ENCODE measurements at regions not wholly inside any gene's neighbourhood (a gene's known extent, or its start where the extent isn't known, plus 50 kb on each side); places are given as distances from the start of the nearest gene placed in this dataset.
A peak's percentile ranks its signal among the peaks of the same experiment; 100 is the strongest.

GRCh38 chr4:96025011-96025410 lies 185.1 kb downstream of the PDHA2 start:
- no peak overlapping the region for H3K27ac ChIP-seq
- TF ChIP-seq ZFX (IDR thresholded peaks at IDR 0.05; ENCODE audit: borderline replicate concordance) (no peak), CTCF (IDR thresholded peaks at IDR 0.05) (no peak)

GRCh38 chr4:96035727-96036126 lies 195.8 kb downstream of the PDHA2 start:
- peak; percentile 63 for TF ChIP-seq CTCF (IDR thresholded peaks at IDR 0.05)
- TF ChIP-seq ZFX (IDR thresholded peaks at IDR 0.05; ENCODE audit: borderline replicate concordance) = no peak
- no peak overlapping the region for H3K27ac ChIP-seq

GRCh38 chr4:96036781-96037180 lies 196.9 kb downstream of the PDHA2 start:
- TF ChIP-seq ZFX (IDR thresholded peaks at IDR 0.05; ENCODE audit: borderline replicate concordance) = no peak
- TF ChIP-seq CTCF (IDR thresholded peaks at IDR 0.05) = no peak

GRCh38 chr4:96037705-96038104 lies 197.8 kb downstream of the PDHA2 start:
- TF ChIP-seq CTCF (IDR thresholded peaks at IDR 0.05) = no peak
- no peak for TF ChIP-seq ZFX (IDR thresholded peaks at IDR 0.05; ENCODE audit: borderline replicate concordance)
- H3K27ac ChIP-seq = no peak overlapping the region

More at GRCh38 chr4:96036781-96037180, 196.9 kb downstream of the PDHA2 start:
- H3K27ac ChIP-seq = no peak overlapping the region

- TF ChIP-seq CTCF (IDR thresholded peaks at IDR 0.05) (no peak), ZFX (IDR thresholded peaks at IDR 0.05; ENCODE audit: borderline replicate concordance) (no peak)
- no peak overlapping the region for H3K27ac ChIP-seq
These were observed 199.3 kb downstream of the PDHA2 start for GRCh38 chr4:96039217-96039616.

- TF ChIP-seq ZFX (IDR thresholded peaks at IDR 0.05; ENCODE audit: borderline replicate concordance) = no peak
- TF ChIP-seq CTCF (IDR thresholded peaks at IDR 0.05) = no peak
- no peak overlapping the region for H3K27ac ChIP-seq
These were observed 200.0 kb downstream of the PDHA2 start for GRCh38 chr4:96039803-96040436.

- H3K27ac ChIP-seq = no peak overlapping the region
- TF ChIP-seq CTCF (IDR thresholded peaks at IDR 0.05) = no peak
These were observed 205.1 kb downstream of the PDHA2 start for GRCh38 chr4:96044971-96045370.

Data from 22Rv1 (cell line).